ENCODE measurements at regions not wholly inside any gene's neighbourhood (a gene's known extent, or its start where the extent isn't known, plus 50 kb on each side); places are given as distances from the start of the nearest gene placed in this dataset.

DNA sequence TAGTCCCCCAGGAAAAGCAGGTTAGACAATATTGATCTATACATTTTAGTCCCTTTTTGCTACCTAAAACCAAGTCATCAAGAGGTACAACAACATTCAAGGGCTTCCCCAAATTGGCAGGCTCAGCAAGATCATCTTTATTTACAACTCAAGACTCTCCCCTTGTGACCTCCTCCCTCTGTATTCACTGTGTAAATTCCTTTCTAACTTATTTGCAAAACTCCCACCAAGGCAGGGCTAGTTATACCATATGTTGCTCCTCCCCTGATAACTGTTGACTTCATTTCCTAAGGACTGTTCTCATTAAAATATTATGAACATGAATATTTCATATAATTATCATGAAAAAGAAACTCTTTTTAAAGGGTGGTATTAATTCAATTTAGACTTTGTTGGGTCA, 275.6 kb downstream of the DTHD1 start:
- Histone ChIP-seq H3K27ac (no peak overlapping the region), H3K9me3 (no peaks in the 10 kb centered on the region), H3K27me3 (replicated peaks in 1 of 7) (no peaks in the 10 kb centered on the region), H3K4me1 (no peaks in the 10 kb centered on the region), H3K36me3 (no peaks in the 10 kb centered on the region), H3K4me3 (no peak overlapping the region)
- TF ChIP-seq POLR2A (IDR thresholded peaks at IDR 0.05) (no peak), POLR2AphosphoS5 (IDR thresholded peaks at IDR 0.05) (no peak)
- TF ChIP-seq, protein P1, sequence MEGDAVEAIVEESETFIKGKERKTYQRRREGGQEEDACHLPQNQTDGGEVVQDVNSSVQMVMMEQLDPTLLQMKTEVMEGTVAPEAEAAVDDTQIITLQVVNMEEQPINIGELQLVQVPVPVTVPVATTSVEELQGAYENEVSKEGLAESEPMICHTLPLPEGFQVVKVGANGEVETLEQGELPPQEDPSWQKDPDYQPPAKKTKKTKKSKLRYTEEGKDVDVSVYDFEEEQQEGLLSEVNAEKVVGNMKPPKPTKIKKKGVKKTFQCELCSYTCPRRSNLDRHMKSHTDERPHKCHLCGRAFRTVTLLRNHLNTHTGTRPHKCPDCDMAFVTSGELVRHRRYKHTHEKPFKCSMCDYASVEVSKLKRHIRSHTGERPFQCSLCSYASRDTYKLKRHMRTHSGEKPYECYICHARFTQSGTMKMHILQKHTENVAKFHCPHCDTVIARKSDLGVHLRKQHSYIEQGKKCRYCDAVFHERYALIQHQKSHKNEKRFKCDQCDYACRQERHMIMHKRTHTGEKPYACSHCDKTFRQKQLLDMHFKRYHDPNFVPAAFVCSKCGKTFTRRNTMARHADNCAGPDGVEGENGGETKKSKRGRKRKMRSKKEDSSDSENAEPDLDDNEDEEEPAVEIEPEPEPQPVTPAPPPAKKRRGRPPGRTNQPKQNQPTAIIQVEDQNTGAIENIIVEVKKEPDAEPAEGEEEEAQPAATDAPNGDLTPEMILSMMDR (IDR thresholded peaks at IDR 0.05 in 8 of 11, conservative IDR thresholded peaks at IDR 0.05 in 3 of 11): no peak
- intact Hi-C loops (cut with DNase I; ENCODE audit: low total_unique reads): no loop called here
- no peak for DNase-seq

DNA sequence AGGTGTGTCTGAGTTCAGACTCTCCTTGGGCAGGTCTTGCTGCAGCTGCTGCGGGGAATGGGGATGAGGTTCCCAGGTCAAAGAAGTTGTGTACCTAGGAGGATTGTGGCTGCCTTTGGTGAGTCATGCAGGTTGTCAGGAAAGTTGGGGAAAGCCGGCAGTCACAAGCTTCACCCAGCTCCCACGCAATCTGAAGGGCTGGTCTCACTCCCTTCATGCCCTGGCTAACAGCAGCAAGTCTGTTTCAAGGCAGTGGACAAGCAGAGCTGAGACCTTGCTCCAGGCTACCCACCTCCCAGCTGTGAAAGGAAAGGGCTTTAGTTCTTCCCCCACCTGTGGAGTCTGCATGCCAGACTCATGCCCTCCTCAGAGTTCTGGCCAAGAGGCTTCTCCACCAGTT, 287.2 kb downstream of the DTHD1 start:
- H3K27me3 ChIP-seq (replicated peaks in 1 of 7): no peaks in the 10 kb centered on the region
- peaks cover 0 to 5% (median 0%) of the 10 kb centered on the region in 8 donors for H3K9me3 ChIP-seq
- no peak overlapping the region for H3K27ac ChIP-seq
- no peak for DNase-seq
- no peaks in the 10 kb centered on the region for H3K4me1 ChIP-seq
- intact Hi-C loops (cut with DNase I; ENCODE audit: low total_unique reads): no loop called here
- no peak overlapping the region for H3K4me3 ChIP-seq
- WGBS, 5 donors: 59 to 88% (median 68%) methylated on average over 3 of the region's 3 CpGs
- TF ChIP-seq POLR2A (IDR thresholded peaks at IDR 0.05): no peak
- TF ChIP-seq, protein P1 (IDR thresholded peaks at IDR 0.05 in 8 of 11, conservative IDR thresholded peaks at IDR 0.05 in 3 of 11): no peak
- TF ChIP-seq POLR2AphosphoS5 (IDR thresholded peaks at IDR 0.05): no peak
- H3K36me3 ChIP-seq: no peaks in the 10 kb centered on the region

DNA sequence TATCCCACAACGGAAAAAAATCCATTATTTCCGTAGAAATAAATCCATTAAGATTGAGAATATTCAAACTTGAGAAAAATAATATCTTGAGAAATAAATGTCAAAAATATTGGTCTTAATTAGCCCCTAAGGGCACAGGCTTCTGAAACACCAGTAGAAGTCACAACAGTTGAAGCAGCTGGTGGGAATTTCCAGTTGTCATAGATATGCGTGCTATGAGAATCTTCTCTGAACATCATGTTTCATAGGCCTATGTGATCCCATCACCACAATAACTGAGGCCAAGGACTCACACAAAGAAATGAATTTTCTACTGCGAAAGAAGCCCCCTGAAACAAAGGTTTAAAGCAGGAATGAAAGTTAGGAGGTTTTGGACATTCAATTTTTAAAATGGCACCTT, 292.0 kb downstream of the DTHD1 start:
- Histone ChIP-seq H3K27me3 (replicated peaks in 1 of 7) (no peaks in the 10 kb centered on the region), H3K36me3 (no peaks in the 10 kb centered on the region), H3K4me3 (no peak overlapping the region), H3K27ac (no peak overlapping the region), H3K9me3 (peaks cover 0 to 35% (median 25%) of the 10 kb centered on the region in 8 donors), H3K4me1 (no peaks in the 10 kb centered on the region)
- 81 to 90% (median 87%) methylated on average over 4 of the region's 4 CpGs for WGBS, 5 donors
- no peak for DNase-seq
- intact Hi-C loops (cut with DNase I; ENCODE audit: low total_unique reads): no loop called here
- TF ChIP-seq POLR2AphosphoS5 (IDR thresholded peaks at IDR 0.05) (no peak), POLR2A (IDR thresholded peaks at IDR 0.05) (no peak)
- TF ChIP-seq, protein P1 (IDR thresholded peaks at IDR 0.05 in 8 of 11, conservative IDR thresholded peaks at IDR 0.05 in 3 of 11): no peak

DNA sequence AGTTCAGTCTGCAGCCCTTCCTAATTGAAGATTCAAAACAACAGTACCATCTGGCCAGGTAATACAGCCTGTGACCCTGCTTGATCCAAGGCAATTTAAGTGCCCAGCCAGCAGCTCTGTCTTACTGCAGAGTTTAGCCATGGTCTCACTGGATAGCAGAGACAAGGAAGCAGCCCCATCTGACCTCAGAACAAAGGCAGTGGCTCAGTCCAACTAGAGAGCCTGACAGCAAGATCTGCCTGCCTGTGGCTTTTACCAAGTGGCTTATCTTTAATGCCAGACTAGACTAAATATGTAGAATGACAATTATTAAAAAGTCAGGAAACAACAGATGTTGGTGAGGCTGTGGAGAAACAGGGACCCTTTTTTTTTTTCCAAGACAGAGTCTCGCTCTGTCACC, 293.4 kb downstream of the DTHD1 start:
- Histone ChIP-seq H3K27ac (no peak overlapping the region), H3K4me1 (no peaks in the 10 kb centered on the region), H3K36me3 (no peaks in the 10 kb centered on the region), H3K4me3 (no peak overlapping the region), H3K27me3 (replicated peaks in 1 of 7) (no peaks in the 10 kb centered on the region), H3K9me3 (peaks cover 0 to 35% (median 25%) of the 10 kb centered on the region in 8 donors)
- TF ChIP-seq, protein P1 (IDR thresholded peaks at IDR 0.05 in 8 of 11, conservative IDR thresholded peaks at IDR 0.05 in 3 of 11): no peak
- TF ChIP-seq POLR2AphosphoS5 (IDR thresholded peaks at IDR 0.05) (no peak), POLR2A (IDR thresholded peaks at IDR 0.05) (no peak)
- 77 to 100% (median 80%) methylated on average over 1 of the region's 1 CpG for WGBS, 5 donors
- intact Hi-C loops (cut with DNase I; ENCODE audit: low total_unique reads): no loop called here
- DNase-seq: no peak
